HepG2 (cell line): ENCODE measurements at regions not wholly inside any gene's neighbourhood (a gene's known extent, or its start where the extent isn't known, plus 50 kb on each side); places are given as distances from the start of the nearest gene placed in this dataset.

Source experiments
- TAF1 ChIP-seq: sonication (generic); formaldehyde crosslinking; IDR thresholded peaks from 2 replicates; pipeline ENCODE4 v1.4.0; 2020; ENCODE audit warnings: missing genetic modification reagents
- TF ChIP-seq, protein P1 (sequence below): sonication (generic); formaldehyde crosslinking; IDR thresholded peaks from 2 replicates; pipeline ENCODE4 v1.5.0; 2020; ENCODE audit warnings: mild to moderate bottlenecking, missing genetic modification reagents, moderate library complexity

DNA sequence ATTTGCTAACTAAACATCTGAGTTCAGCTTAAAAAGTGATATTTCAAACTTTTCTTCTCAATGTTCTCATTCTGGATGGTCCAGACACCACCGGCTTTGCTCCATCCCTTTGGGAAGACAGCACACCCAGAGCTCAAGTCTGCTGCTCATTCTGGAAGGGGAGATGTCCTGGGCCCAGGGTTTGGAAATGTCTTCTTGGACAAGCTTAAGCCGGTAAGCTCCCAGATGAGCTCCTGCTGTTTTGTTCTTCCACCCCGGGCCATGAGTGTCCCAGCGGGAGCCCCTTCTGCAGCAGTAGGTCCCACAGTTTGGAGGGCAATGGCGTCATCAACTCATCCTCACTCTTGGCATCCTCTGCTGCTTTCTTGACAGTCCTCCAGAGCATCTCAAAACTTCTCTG, 105.2 kb downstream of the TMEM100 start:
- TF ChIP-seq, protein P1, sequence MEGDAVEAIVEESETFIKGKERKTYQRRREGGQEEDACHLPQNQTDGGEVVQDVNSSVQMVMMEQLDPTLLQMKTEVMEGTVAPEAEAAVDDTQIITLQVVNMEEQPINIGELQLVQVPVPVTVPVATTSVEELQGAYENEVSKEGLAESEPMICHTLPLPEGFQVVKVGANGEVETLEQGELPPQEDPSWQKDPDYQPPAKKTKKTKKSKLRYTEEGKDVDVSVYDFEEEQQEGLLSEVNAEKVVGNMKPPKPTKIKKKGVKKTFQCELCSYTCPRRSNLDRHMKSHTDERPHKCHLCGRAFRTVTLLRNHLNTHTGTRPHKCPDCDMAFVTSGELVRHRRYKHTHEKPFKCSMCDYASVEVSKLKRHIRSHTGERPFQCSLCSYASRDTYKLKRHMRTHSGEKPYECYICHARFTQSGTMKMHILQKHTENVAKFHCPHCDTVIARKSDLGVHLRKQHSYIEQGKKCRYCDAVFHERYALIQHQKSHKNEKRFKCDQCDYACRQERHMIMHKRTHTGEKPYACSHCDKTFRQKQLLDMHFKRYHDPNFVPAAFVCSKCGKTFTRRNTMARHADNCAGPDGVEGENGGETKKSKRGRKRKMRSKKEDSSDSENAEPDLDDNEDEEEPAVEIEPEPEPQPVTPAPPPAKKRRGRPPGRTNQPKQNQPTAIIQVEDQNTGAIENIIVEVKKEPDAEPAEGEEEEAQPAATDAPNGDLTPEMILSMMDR, result no peak
- TF ChIP-seq TAF1, result no peak
